Inferior parietal cortex (tissue), 1 donor: ENCODE measurements at regions not wholly inside any gene's neighbourhood (a gene's known extent, or its start where the extent isn't known, plus 50 kb on each side); places are given as distances from the start of the nearest gene placed in this dataset.
"Not testable (repeated sequence)": the region's sequence is repeated elsewhere in the genome, so short reads cannot be mapped to it uniquely, and the experiment has no call there.

Experiments
- DNase-seq: peaks from one replicate; pipeline ENCODE4 v3.0.0-alpha.2; 2016; ENCODE audit errors: extremely low spot score

DNA sequence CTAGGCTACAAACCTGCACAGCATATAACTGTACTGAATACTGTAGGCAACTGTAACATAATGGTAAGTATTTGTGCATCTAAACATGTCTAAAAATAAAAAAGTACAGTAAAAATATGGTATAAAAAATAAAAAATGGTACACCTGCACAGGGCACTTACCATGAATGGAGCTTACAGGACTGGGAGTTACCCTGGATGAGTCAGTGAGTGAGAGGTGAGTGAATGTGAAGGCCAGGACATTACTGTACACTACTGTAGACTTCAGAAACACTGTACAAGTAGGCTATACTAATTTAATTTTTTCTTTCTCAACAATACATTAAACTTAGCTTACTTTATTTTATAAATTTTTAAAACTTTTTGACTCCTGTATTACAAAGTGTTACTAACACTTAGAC is 265.3 kb downstream of the KLF13 start:
- no peak for DNase-seq

DNA sequence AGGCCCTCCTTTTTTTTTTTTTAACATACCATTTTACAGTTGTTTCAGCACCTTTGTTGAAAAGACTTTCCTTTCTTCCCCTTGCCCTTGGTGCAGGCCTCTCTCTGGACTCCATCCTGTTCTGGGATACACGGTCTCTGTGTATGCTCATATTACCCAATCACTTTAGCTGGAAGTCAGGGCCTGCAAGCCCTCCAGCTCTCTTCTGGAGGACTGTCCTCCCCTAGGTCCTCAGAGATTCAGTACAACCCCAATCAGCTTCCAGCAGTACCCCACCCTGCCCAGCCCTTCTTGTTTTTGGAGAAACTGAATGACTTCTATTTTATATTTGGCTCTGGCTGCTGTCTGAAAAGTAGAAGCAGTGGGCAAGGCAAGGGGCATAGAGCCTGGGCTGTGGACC is 270.8 kb downstream of the KLF13 start:
- DNase-seq: no peak

DNA sequence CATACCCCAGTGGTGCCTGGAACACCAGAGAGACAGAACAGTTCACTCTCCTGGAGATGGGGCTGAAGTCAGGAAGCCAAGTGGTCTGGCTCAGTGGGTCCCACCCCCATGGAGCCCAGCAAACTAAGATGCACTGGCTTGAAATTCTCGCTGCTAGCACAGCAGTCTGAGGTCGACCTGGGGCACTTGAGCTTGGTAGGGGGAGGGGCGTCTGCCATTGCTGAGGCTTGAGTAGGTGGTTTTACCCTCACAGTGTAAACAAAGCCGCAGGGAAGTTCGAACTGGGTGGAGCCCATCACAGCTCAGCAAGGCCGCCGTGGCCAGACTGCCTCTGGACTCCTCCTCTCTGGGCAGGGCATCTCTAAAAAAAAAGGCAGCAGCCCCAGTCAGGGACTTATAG is 272.0 kb downstream of the KLF13 start:
- DNase-seq: no peak

DNA sequence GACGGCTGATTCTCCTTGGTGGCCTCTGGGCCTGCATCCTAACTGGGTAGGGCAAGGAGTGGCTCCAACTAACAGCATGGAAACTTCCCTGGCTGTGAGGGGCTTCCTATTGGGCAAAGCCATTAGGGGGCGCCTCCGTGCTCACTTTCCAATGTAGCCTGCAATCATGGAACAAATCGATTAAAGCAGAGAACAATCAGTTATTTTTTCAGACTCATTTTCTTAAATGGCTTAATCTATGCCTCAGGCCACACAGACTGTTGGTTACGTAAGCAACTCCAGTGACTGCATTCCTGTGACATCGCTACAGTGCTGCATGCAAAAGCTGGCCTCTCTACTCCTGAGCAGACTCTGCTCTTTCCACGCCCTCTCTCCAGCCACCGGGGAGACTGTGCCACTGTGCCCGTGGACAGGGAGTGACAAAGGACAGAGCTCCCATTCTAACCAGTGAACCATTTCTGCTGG is 278.9 kb downstream of the KLF13 start:
- DNase-seq: peak; percentile 38

DNA sequence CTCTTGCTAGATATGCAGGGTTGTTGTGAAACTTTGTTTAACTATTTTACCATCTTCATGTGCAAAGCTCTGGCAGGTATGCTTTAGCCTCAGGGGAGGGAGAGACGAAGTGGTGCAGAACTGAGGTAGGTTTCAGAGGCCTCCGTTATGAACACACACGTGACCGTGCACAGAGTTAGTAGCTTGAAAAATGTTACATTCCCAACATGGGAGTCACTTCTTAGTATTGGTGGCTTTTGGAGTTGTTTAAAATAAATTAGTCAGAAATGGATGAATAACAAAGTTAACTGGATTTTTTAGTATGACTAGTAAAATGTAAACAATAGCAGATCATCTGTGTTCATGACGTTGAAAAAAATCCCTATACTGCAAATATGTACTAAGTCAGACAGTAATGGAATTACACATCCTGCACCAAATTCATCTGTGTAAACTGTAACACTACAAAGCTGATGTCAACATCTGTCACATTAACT is 279.6 kb downstream of the KLF13 start:
- no peak for DNase-seq

DNA sequence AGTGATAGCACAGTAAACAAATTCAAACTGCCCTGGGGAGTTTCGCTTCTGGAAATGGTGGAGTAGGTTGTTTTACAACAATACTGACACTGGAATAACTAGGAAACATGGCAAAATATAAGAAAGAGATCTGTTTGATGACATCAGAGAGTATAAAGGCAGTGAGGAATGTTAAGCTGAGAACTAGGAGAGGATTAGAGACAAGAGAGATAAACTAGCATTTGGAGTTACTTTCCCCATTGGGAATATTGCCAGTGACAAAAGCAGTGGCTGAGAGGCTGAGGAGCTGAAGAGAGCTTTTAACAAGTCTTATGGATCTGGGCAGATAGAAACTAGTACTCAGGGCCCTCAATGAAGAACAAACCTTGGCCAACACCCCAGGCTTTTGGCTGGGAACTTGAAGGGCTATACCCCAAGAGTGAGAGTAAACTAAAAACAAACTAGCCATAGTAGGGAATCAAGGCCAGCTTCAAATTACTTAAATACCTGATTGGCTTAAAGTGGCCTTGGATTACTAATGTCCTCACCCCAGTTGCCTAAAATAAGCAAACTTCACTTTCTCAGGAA is 280.4 kb downstream of the KLF13 start:
- DNase-seq: no peak

DNA sequence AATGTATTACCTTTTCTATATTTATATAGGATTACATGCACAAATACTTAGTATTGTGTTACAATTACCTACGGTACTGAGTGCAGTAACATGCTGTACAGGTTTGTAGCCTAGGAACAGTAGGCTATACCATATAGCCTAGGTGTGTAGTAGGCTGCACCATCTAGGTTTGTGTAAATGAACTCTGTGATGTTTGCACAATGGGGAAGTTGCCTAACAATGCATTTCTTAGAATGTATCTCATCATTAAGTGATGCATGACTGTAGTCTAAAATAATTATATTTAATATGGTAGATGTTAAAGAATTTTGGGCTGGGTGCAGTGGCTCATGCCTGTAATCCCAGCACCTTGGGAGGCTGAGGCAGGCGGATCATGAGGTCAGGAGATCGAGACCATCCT is 281.0 kb downstream of the KLF13 start:
- no peak for DNase-seq

DNA sequence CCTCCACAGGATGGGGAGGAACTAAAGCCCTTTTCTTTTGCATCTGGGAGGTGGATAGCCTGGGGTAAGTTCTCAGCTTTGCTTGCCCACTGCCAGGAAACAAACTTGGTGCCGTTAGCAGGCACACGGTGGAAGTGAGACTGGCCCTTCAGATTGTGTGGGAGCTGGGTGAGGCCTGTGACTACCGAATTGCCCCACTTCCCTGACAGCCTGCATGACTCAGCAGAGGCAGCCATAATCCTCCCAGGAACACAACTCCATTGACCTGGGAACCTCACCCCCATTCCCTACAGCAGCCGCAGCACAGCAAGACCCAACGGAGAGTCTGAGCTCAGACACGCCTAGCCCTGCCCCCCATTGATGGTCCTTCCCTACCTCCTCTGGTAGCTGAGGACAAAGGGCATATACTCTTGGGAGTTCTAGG is 282.6 kb downstream of the KLF13 start:
- no peak for DNase-seq

DNA sequence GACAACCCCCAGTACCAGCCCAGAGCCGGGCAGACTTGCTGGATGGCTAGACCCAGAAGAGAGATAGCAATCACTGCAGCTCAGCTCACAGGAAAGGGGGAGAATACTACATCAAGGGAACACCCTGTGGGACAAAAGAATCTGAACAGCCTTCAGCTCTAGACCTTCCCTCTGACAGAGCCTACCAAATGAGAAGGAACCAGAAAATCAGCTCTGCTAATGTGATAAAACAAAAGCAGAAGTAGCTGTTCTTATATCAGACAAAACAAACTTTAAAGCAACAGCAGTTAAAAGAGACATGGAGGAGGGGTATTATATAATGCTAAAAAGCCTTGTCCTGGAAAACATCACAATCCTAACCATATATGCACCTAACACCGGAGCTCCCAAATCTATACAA is 283.3 kb downstream of the KLF13 start:
- DNase-seq: no peak

DNA sequence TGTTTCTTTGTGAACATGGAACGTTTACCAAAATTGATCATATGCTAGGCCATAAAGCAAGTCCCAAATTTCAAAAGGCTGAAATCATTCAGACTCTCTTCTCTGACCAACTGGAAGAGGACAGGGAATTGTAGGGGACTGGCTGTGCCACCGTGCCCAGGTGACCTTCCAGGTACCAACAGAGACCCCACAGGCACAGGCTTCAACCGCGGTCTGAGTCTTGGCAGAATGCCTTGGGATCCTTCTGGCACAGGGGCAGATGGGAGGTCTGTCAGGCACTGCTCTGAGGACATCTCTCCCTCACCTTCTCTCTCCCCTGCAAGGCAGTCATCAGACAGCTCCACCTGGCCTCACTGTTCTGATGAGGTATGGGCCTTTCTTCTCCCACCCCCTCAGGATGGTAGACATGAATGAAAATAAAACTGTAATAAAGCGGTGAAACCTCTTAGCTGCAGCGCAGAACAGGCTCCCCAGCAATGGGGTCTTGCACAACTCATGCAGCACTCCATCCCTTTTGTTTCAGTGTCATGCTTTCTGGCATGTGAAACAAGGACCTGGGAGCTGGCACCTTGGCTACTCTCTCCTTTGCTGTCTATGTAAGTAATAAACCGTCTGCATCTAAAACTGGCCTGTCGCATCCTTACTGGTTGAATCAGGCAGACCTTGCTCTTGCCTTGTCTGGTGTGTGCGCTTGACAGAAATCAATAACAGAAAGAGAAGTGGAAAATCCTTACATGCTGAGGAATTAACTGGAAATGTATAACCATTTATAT is 289.2 kb downstream of the KLF13 start:
- DNase-seq: no peak

DNA sequence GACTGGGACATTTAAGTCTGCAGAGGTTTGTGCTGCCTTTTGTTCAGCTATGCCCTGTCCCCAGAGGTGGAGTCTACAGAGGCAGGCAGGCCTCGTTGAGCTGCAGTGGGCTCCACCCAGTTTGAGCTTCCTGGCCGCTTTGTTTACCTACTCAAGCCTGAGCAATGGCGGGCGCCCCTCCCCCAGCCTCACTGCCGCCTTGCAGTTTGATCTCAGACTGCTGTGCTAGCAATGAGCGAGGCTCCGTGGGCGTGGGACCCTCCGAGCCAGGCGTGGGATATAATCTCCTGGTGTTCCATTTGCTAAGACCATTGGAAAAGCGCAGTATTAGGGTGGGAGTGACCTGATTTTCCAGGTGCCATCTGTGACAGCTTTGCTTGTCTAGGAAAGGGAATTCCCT is 296.7 kb downstream of the KLF13 start:
- DNase-seq: not testable (repeated sequence)

DNA sequence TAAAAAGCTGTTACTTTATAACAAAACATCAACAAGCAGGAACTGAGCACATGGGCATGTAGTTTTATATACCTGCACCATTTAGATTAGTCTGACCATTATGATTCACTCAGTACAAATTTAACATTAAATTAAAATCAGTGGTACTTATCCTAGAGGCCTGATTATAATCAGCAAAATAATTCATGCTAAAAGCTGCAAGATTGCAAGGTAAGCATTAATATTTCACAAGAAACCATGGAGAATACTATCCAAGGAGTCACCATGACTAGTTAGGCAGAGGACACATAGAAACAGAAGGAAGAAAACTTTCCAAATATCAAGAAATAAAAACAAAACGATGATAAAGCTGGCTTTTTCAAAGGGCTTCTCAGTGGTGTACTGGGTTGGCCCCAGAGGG is 297.5 kb downstream of the KLF13 start:
- DNase-seq: not testable (repeated sequence)

DNA sequence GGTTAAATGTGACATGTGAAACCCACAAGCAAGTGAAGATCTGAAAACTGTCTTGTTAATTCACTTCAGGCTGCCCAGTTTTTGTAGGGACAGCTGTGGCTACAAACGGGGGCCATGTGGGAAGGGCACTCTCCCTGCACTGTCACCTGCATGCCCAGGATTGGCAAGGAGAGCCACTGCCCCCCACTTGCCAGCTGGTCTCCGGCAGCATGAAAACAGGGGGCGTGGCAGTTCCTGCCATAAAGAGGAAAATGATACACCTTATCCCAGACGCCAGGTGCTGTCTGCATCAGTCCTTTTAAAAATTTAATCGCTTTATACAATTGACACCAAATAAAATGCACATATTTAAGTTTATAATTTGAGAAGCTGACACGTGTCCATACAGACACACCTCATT is 309.1 kb downstream of the KLF13 start:
- not testable (repeated sequence) for DNase-seq

DNA sequence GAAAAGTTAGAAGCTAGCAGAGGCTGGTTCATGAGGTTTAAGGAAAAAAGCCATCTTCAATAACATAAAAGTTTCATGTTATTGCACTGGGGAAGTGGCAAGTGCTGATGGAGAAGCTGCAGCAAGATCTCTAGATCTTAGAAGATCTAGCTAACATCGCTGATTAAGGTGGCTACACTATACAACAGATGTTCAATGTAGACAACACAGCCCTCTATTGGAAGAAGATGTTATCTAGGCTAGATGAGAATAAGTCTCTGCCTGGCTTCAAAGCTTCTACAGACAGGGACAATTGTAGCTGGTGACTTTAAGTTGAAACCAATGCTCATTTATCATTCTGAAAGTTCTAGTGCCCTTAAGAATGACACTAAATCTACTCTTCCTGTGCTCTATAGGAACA is 310.3 kb downstream of the KLF13 start:
- not testable (repeated sequence) for DNase-seq

DNA sequence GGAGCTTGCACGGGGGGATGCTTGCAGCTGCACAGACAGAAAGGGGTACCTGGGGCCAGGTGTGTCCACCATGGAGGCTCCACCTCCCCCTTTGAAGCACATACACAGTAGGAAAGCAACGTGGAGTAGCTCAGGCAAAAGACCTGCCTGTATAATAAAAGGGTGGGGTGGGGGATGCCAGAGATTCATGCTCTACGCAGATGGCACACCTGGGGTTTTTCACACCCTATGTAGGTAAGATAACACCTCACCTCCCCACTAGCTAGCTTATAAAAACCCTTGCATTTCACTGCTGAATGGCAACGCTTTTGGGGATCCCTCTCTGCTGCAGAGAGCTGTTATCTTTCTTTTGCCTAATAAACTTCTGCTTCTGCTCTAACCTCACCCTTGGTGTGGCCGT is 317.3 kb downstream of the KLF13 start:
- DNase-seq: not testable (repeated sequence)

DNA sequence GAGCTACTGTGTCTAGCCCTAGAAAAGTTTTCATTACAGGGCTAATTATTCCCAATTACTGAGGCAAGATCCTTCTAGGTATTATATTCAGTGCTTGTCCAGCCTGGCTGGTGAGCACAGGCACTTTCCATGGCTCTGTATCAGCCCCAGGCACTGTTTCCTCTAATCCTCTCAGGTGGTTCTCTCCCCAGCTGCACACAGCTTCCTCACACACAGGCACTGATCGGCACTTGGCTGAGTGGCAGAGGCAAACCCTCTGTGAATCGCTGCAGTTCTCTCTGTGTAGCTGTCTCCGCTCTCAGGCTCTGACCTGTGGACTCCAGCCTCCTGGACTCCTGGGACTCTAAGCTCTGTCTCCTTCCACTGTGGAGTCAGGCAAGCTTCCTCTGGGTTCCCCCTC is 318.1 kb downstream of the KLF13 start:
- not testable (repeated sequence) for DNase-seq

DNA sequence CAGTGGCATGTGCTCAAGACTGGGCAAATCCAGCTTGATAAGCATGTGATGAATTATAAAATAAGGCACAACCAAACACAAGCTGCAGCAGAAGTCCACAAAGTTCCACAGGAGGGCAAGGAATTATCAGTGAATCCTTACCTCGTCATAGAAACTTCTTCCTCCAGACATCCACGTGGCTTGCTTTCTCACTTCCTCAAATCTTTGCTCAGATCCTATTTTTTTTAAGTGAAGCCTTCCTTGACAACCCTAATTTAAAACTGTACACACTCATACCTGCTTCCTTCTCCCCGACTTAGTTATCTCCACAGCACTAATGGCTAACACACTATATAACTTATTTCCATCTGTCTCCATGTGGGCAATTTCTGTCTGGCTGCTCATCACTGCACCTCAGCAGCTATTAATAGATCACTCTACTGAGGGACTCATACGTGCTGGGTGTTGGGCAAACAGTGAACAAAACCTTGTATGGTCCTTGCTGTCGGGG is 320.7 kb downstream of the KLF13 start:
- not testable (repeated sequence) for DNase-seq

DNA sequence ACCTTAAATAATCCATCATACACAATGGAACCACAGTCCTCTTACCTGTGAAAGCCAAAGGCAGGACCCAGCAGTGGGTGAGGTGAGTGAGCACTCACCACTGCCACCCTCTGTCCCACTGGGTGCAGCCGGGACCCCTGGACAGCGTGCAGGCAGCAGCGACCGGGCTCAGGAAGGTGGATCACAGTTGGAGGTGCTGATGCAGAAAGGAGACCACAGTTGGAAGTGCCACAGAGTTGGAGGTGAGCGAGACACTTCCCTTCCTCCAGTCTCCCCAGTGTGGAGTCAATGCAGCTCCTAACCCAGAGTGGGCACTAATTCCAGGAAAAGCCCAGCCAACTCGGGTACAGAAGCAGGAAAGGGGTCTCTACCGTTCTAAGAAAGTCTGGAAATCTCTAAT is 323.0 kb downstream of the KLF13 start:
- not testable (repeated sequence) for DNase-seq

DNA sequence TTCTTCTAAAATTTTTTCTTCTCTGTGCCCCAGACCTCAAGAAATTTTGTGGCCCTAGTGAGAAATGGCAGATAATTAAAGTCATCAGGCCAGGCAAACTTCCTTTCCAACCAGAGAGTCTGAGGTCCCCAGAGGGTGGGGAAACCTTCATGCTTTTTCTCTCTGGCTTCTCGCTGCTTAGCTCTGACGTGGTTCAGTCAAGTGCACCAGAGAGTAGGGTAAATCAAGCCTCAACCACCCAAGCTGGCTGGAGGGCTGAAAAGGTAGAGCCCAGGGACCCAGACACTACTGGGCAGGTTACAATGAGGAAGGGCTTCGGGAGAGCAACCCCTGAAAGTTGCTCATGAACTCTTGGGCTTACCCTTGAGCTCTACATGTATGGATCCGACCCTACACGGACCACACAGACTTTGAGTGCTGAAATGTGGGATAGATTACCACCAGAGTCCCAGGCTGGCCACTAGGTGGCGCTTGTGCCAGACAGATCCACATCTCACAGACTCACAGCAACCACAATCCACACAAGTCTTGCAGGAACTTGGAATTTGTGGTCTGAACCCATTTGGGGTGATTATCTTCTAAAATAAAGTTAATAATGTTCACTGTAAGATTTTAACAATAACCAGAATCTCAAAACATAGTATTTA is 323.5 kb downstream of the KLF13 start:
- DNase-seq: not testable (repeated sequence)

DNA sequence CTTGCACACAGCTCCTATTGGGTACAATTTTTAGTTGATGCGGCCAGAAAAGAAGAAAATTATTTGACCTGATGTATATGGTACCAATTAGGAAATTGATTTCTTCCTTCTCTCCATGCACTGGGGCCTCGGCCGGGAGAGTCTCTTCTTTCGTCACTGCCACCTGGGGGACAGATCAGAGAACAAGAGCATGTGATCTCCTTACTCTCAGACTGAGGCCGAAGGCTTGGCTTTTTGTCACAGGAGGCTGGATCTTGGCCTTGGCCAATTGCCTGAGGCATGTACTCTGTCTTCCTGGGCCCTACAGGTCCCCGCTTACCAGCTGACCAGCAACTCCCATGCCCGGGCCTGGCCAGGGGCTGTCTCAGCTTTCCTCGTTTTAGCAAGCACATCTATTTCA is 330.3 kb downstream of the KLF13 start:
- DNase-seq: not testable (repeated sequence)

DNA sequence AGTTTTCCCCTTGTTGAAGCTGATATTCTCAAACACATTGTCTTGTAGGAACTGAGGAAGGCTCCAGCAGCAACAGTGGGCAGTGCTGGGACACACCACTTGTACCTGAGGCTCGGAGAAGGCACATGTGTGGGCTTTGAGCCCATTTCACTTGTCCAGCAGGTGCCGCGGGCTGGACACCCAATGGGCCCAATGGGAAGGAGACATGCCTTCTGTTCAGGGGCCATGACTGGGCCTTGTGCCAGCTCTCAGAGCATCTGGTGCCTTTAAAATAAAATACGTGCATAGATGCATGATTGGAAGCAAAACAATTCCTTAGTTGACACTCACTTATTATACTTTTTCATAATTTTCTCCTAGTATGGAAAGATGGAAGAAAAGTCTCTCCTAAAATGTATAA is 334.2 kb downstream of the KLF13 start:
- no peak for DNase-seq

DNA sequence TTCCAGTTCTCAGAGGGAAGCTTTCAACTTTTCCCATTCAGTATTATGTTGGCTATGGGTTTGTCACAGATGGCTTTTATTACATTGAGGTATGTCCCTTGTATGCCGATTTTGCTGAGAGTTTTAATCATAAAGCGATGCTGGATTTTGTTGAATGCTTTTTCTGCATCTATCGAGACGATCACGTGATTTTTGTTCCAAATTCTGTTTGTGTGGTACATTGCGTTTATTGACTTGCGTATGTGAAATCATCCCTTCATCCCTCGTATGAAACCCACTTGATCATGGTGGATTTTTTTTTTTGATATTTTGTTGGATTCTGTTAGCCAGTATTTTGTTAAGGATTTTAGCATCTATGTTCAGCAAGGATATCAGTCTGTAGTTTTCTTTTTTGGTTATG is 339.1 kb downstream of the KLF13 start:
- DNase-seq: not testable (repeated sequence)
